HepG2 (cell line): ENCODE measurements at regions not wholly inside any gene's neighbourhood (a gene's known extent, or its start where the extent isn't known, plus 50 kb on each side); places are given as distances from the start of the nearest gene placed in this dataset.

Experiments used
- ATAC-seq: fragments of 200-7000 bp; cut with Tn5 transposase; 3 replicates; pipeline ENCODE4 v1.9.1; 2020; ENCODE audit warnings: mild to moderate bottlenecking, moderate library complexity
- BruUV-seq: library from RNA; stranded (reverse); fragments of 400-500 nt; replicated peaks from 2 replicates; lab custom pipeline; 2021; lab: Mats Ljungman, UMichigan
- CTCF ChIA-PET: fragments of 300-600 bp; formaldehyde crosslinking; extraction: SDS; loops from one replicate; lab custom pipeline; 2021; ENCODE audit warnings: low total read pairs, inconsistent platforms, low intra/inter-chr PET ratio; lab: Yijun Ruan, JAX
- POLR2A ChIA-PET: fragments of 350-600 bp; sonication (Branson Sonifier 250); formaldehyde crosslinking; loops from one replicate; lab custom pipeline; 2020; ENCODE audit warnings: antibody characterized with exemption, inconsistent platforms; lab: Yijun Ruan, JAX
- DNase-seq: peaks from one replicate; pipeline ENCODE4 v3.0.0-alpha.2; 2015; ENCODE audit warnings: low spot score
- FAIRE-seq: peaks from 3 replicates; lab custom pipeline; 2011; peaks lifted over from hg19 to GRCh38; lab: Jason Lieb, UNC
- H2AFZ ChIP-seq: one replicate; pipeline ENCODE4 v1.6.1; 2011; ENCODE audit warnings: low read length, inconsistent platforms
- H3K27ac ChIP-seq: fragments of 300-600 bp; 3 replicates; pipeline ENCODE4 v1.8.0; 2011; ENCODE audit warnings: mixed run types, mild to moderate bottlenecking, mixed read lengths, low read length, inconsistent platforms; ENCODE audit not compliant: insufficient read depth; ENCODE audit errors: extremely low read length
- H3K27me3 ChIP-seq, 2 experiments: fragments of 200-600 bp in 1 of 2; 2 replicates in 1 of 2; 3 replicates in 1 of 2; pipeline versions ENCODE4 v1.6.0 to v1.8.0; 2011; ENCODE audit warnings: low read length in 2 of 2, mild to moderate bottlenecking in 2 of 2, moderate library complexity in 2 of 2, inconsistent platforms in 1 of 2; ENCODE audit not compliant: insufficient read depth in 2 of 2, control insufficient read depth in 1 of 2
- H3K36me3 ChIP-seq, 2 experiments: fragments of 200-600 bp in 1 of 2; replicated peaks in 1 of 2; 2 replicates in 1 of 2; 3 replicates in 1 of 2; pipeline versions ENCODE4 v1.5.1 to v1.8.0; 2011; ENCODE audit warnings: low read length in 2 of 2, inconsistent platforms in 1 of 2; ENCODE audit not compliant: insufficient read depth in 2 of 2, control insufficient read depth in 1 of 2
- H3K4me1 ChIP-seq: 2 replicates; pipeline ENCODE4 v1.5.1; 2012; ENCODE audit warnings: low read length, inconsistent platforms; ENCODE audit not compliant: insufficient read depth
- H3K4me2 ChIP-seq: 2 replicates; pipeline ENCODE4 v1.6.0; 2011; ENCODE audit warnings: low read depth, low read length, inconsistent platforms
- H3K4me3 ChIP-seq, 3 experiments: fragments of 200-600 bp in 1 of 3; sonication (generic), shearing (Covaris generic) in 1 of 3; replicated peaks in 1 of 3; 2 replicates each; pipeline ENCODE4 v1.5.1; 2011 to 2016; ENCODE audit warnings: low read length in 3 of 3, inconsistent platforms in 2 of 3, low read depth in 2 of 3, mild to moderate bottlenecking in 2 of 3, control low read depth in 1 of 3, mixed read lengths in 1 of 3; ENCODE audit not compliant: insufficient read depth in 1 of 3
- H3K79me2 ChIP-seq: one replicate; pipeline ENCODE4 v1.6.1; 2011; ENCODE audit warnings: low read length, inconsistent platforms; ENCODE audit not compliant: insufficient read depth
- H3K9ac ChIP-seq: 2 replicates; pipeline ENCODE4 v1.6.0; 2011; ENCODE audit warnings: mild to moderate bottlenecking, low read depth, low read length, inconsistent platforms; ENCODE audit not compliant: insufficient read depth
- H3K9me3 ChIP-seq: 2 replicates; pipeline ENCODE4 v1.5.1; 2012; ENCODE audit warnings: mild to moderate bottlenecking, low read length
- H4K20me1 ChIP-seq: 2 replicates; pipeline ENCODE4 v1.6.0; 2011; ENCODE audit warnings: inconsistent platforms, mild to moderate bottlenecking, low read length, moderate library complexity; ENCODE audit not compliant: insufficient read depth
- ARHGAP35 ChIP-seq: sonication (generic); formaldehyde crosslinking; IDR thresholded peaks from 2 replicates; pipeline ENCODE4 v1.9.0; 2022; ENCODE audit warnings: mild to moderate bottlenecking, inconsistent platforms, moderate library complexity, missing genetic modification reagents, borderline replicate concordance
- ARID3A ChIP-seq: IDR thresholded peaks from 2 replicates; pipeline ENCODE4 v1.6.1; 2012; ENCODE audit warnings: low read depth, low read length, improper control_type of control experiment
- HNRNPUL1 ChIP-seq: fragments of 200-400 bp; formaldehyde crosslinking; IDR thresholded peaks from 2 replicates; pipeline ENCODE4 v1.6.1; 2017; ENCODE audit warnings: low read depth, mild to moderate bottlenecking, low read length, moderate library complexity
- NFYC ChIP-seq: IDR thresholded peaks from 2 replicates; pipeline ENCODE4 v1.6.1; 2016; ENCODE audit warnings: missing genetic modification reagents, missing compliant biosample characterization
- RARG ChIP-seq: sonication (generic); formaldehyde crosslinking; IDR thresholded peaks from 2 replicates; pipeline ENCODE4 v1.4.0; 2020; ENCODE audit warnings: low read depth, mild to moderate bottlenecking, missing genetic modification reagents
- SMC3 ChIP-seq: IDR thresholded peaks from 2 replicates; pipeline ENCODE4 v1.6.1; 2011; ENCODE audit warnings: low read length, improper control_type of control experiment
- ZNF460 ChIP-seq: sonication (generic); formaldehyde crosslinking; IDR thresholded peaks from 2 replicates; pipeline ENCODE4 v1.5.1; 2020; ENCODE audit warnings: missing genetic modification reagents, mild to moderate bottlenecking, borderline replicate concordance
- ZNF503 ChIP-seq: sonication (generic); formaldehyde crosslinking; IDR thresholded peaks from 2 replicates; pipeline ENCODE4 v1.4.0; 2020; ENCODE audit warnings: missing genetic modification reagents
- ZNF549 ChIP-seq: sonication (generic); formaldehyde crosslinking; IDR thresholded peaks from 2 replicates; pipeline ENCODE4 v1.5.0; 2020; ENCODE audit warnings: missing genetic modification reagents
- ZNF562 ChIP-seq: sonication (generic); formaldehyde crosslinking; IDR thresholded peaks from 2 replicates; pipeline ENCODE4 v1.8.0; 2022; ENCODE audit warnings: missing genetic modification reagents, borderline replicate concordance
- ZNF639 ChIP-seq: conservative IDR thresholded peaks from 2 replicates; pipeline ENCODE4 v1.6.1; 2018; ENCODE audit warnings: missing genetic modification reagents
- ZNF816 ChIP-seq: sonication (generic); formaldehyde crosslinking; IDR thresholded peaks from 2 replicates; pipeline ENCODE4 v1.8.0; 2022; ENCODE audit warnings: missing genetic modification reagents, mild to moderate bottlenecking, borderline replicate concordance
- ZNF883 ChIP-seq: sonication (generic); formaldehyde crosslinking; IDR thresholded peaks from 2 replicates; pipeline ENCODE4 v1.5.1; 2020; ENCODE audit warnings: mild to moderate bottlenecking, missing genetic modification reagents; ENCODE audit errors: not compliant biosample characterization
- WGBS: methylation state at CpG from one replicate; pipeline ENCODE4 v1.1.6; 2017; ENCODE audit warnings: low lambda C conversion rate; 5-methylcytosine and 5-hydroxymethylcytosine counted together
- in situ Hi-C: cut with HindIII; loops from 2 replicates; pipeline ENCODE4 v1.10.0; 2017; ENCODE audit warnings: low pct_unique_long_range_greater_than_20kb; ENCODE audit not compliant: extremely low pct_ligation_motif_present
- intact Hi-C: fragments of 100-400 bp; cut with micrococcal nuclease; formaldehyde crosslinking; loops from one replicate; pipeline ENCODE4 v1.10.0; 2022; ENCODE audit not compliant: unreplicated experiment

GRCh38 chr5:89060768-89061167 is 177.8 kb upstream of the MEF2C start:
- WGBS = 2% methylated on average over 2 of the region's 2 CpGs
- no peak for DNase-seq
- POLR2A ChIA-PET = no interaction called here
- Histone ChIP-seq H3K27ac (no peak overlapping the region), H3K4me1 (no peaks in the 10 kb centered on the region), H2AFZ (no peak overlapping the region), H3K36me3 (no peaks in the 10 kb centered on the region), H3K79me2 (no peaks in the 10 kb centered on the region)
- no peak for ATAC-seq
- intact Hi-C loops = no loop called here
- no peak for FAIRE-seq
- TF ChIP-seq ZNF639 (CRISPR knock-in tag) (no peak), ZNF883 (CRISPR knock-in tag) (no peak), ZNF549 (no peak), ZNF816 (CRISPR knock-in tag) (no peak), ARHGAP35 (CRISPR knock-in tag) (no peak), ZNF562 (CRISPR knock-in tag) (no peak)
- TF ChIP-seq, all 625 proteins: peak for 0
- Histone ChIP-seq H3K4me3 (no peak overlapping the region), H3K9me3 (no peaks in the 10 kb centered on the region), H3K27me3 (no peaks in the 10 kb centered on the region), H3K9ac (no peak overlapping the region), H3K4me2 (no peak overlapping the region), H4K20me1 (no peaks in the 10 kb centered on the region)
- in situ Hi-C loops = no loop called here
- no TSS peak for BruUV-seq
- CTCF ChIA-PET = no interaction called here

GRCh38 chr5:89059274-89059673 is 176.3 kb upstream of the MEF2C start:
- Histone ChIP-seq H3K79me2 (no peaks in the 10 kb centered on the region), H2AFZ (no peak overlapping the region), H3K9ac (no peak overlapping the region), H3K36me3 (no peaks in the 10 kb centered on the region), H3K9me3 (no peaks in the 10 kb centered on the region), H3K27me3 (no peaks in the 10 kb centered on the region), H3K27ac (no peak overlapping the region), H3K4me3 (no peak overlapping the region), H3K4me2 (no peak overlapping the region), H4K20me1 (no peaks in the 10 kb centered on the region), H3K4me1 (no peaks in the 10 kb centered on the region)
- DNase-seq = no peak
- WGBS = 2% methylated on average over 1 of the region's 1 CpG
- POLR2A ChIA-PET = no interaction called here
- in situ Hi-C loops (no loop called here), intact Hi-C loops (no loop called here)
- CTCF ChIA-PET = no interaction called here
- no peak for ATAC-seq
- BruUV-seq = no TSS peak
- FAIRE-seq = no peak
- TF ChIP-seq NFYC (no peak), ZNF460 (CRISPR knock-in tag) (no peak), ARID3A (no peak), SMC3 (no peak), HNRNPUL1 (no peak), RARG (CRISPR knock-in tag) (no peak), ZNF503 (no peak)
